ENCODE measurements at regions not wholly inside any gene's neighbourhood (a gene's known extent, or its start where the extent isn't known, plus 50 kb on each side); places are given as distances from the start of the nearest gene placed in this dataset.
"Not testable (repeated sequence)": the region's sequence is repeated elsewhere in the genome, so short reads cannot be mapped to it uniquely, and the experiment has no call there.

- DNase-seq (ENCODE audit: low read depth, low spot score): no peak
Observed at GRCh38 chr17:71085238-71086033, 916.1 kb downstream of the KCNJ2 start.

GRCh38 chr17:71089431-71089830, 920.1 kb downstream of the KCNJ2 start:
- Histone ChIP-seq H3K9me3 (ENCODE audit: low read depth, low read length) (no peaks in the 10 kb centered on the region), H3K9ac (ENCODE audit: insufficient read length) (no peak overlapping the region), H3K4me3 (no peak overlapping the region), H3K36me3 (ENCODE audit: insufficient read depth, low read length) (no peaks in the 10 kb centered on the region), H3K27ac (no peak overlapping the region)
- no peak for TF ChIP-seq FOXP2 (optimal IDR thresholded peaks at IDR 0.05; ENCODE audit: control extremely low read depth, extremely low read length, insufficient read depth)
- TF ChIP-seq EZH2 (IDR thresholded peaks at IDR 0.05): no peak
- TF ChIP-seq POLR2AphosphoS5 (IDR thresholded peaks at IDR 0.05; ENCODE audit: borderline replicate concordance, low read depth, low read length): no peak
- DNase-seq (ENCODE audit: low read depth, low spot score): no peak

More at GRCh38 chr17:71085238-71086033, 916.1 kb downstream of the KCNJ2 start:
- no peak for TF ChIP-seq FOXP2 (optimal IDR thresholded peaks at IDR 0.05; ENCODE audit: control extremely low read depth, extremely low read length, insufficient read depth)
- TF ChIP-seq EZH2 (IDR thresholded peaks at IDR 0.05): no peak
- no peak for TF ChIP-seq POLR2AphosphoS5 (IDR thresholded peaks at IDR 0.05; ENCODE audit: borderline replicate concordance, low read depth, low read length)
- no peak overlapping the region for H3K9ac ChIP-seq (ENCODE audit: insufficient read length)
- H3K9me3 ChIP-seq (ENCODE audit: low read depth, low read length): no peaks in the 10 kb centered on the region
- no peak overlapping the region for H3K27ac ChIP-seq
- no peaks in the 10 kb centered on the region for H3K36me3 ChIP-seq (ENCODE audit: insufficient read depth, low read length)
- no peak overlapping the region for H3K4me3 ChIP-seq

- no peaks in the 10 kb centered on the region for H3K36me3 ChIP-seq (ENCODE audit: insufficient read depth, low read length)
- DNase-seq (ENCODE audit: low read depth, low spot score): no peak
- H3K9me3 ChIP-seq (ENCODE audit: low read depth, low read length): no peaks in the 10 kb centered on the region
- TF ChIP-seq POLR2AphosphoS5 (IDR thresholded peaks at IDR 0.05; ENCODE audit: borderline replicate concordance, low read depth, low read length) (no peak), EZH2 (IDR thresholded peaks at IDR 0.05) (no peak), FOXP2 (optimal IDR thresholded peaks at IDR 0.05; ENCODE audit: control extremely low read depth, extremely low read length, insufficient read depth) (no peak)
- no peak overlapping the region for H3K4me3 ChIP-seq
- H3K9ac ChIP-seq (ENCODE audit: insufficient read length): no peak overlapping the region
- H3K27ac ChIP-seq: no peak overlapping the region
Observed at GRCh38 chr17:71098071-71098470, 928.7 kb downstream of the KCNJ2 start.

- no peak for DNase-seq (ENCODE audit: low read depth, low spot score)
Observed at GRCh38 chr17:71099003-71099714, 929.8 kb downstream of the KCNJ2 start.

GRCh38 chr17:71102777-71103176, 933.4 kb downstream of the KCNJ2 start:
- H3K36me3 ChIP-seq (ENCODE audit: insufficient read depth, low read length): no peaks in the 10 kb centered on the region

More at GRCh38 chr17:71099003-71099714, 929.8 kb downstream of the KCNJ2 start:
- H3K4me3 ChIP-seq: no peak overlapping the region
- TF ChIP-seq FOXP2 (optimal IDR thresholded peaks at IDR 0.05; ENCODE audit: control extremely low read depth, extremely low read length, insufficient read depth) (no peak), POLR2AphosphoS5 (IDR thresholded peaks at IDR 0.05; ENCODE audit: borderline replicate concordance, low read depth, low read length) (no peak), EZH2 (IDR thresholded peaks at IDR 0.05) (no peak)
- no peak overlapping the region for H3K9ac ChIP-seq (ENCODE audit: insufficient read length)
- no peaks in the 10 kb centered on the region for H3K36me3 ChIP-seq (ENCODE audit: insufficient read depth, low read length)
- H3K9me3 ChIP-seq (ENCODE audit: low read depth, low read length): no peaks in the 10 kb centered on the region
- H3K27ac ChIP-seq: no peak overlapping the region

DNA sequence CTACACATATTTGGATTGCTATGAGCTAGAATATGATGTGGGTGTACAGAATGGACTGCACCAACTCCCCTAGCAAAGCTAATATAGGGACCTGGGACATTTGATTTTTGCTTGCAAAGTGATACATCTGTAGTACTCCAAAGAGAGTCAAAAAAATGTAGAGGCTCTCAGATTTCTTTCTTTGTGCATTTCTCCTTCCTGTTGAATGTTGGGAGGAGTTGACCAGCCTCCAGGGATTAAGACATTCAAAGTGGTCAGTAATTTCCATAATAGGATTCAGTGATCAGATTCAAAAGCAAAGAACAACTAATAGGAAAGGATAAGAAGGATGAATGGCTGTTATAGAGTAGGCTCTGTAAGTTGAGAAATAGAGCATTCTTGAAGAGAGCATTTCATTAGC, 934.9 kb downstream of the KCNJ2 start:
- Histone ChIP-seq H3K4me3 (no peak overlapping the region), H3K9me3 (ENCODE audit: low read depth, low read length) (no peaks in the 10 kb centered on the region), H3K9ac (ENCODE audit: insufficient read length) (no peak overlapping the region), H3K27ac (no peak overlapping the region), H3K36me3 (ENCODE audit: insufficient read depth, low read length) (no peaks in the 10 kb centered on the region)
- TF ChIP-seq EZH2 (IDR thresholded peaks at IDR 0.05): no peak
- no peak for TF ChIP-seq POLR2AphosphoS5 (IDR thresholded peaks at IDR 0.05; ENCODE audit: borderline replicate concordance, low read depth, low read length)
- TF ChIP-seq FOXP2 (optimal IDR thresholded peaks at IDR 0.05; ENCODE audit: control extremely low read depth, extremely low read length, insufficient read depth): no peak
- no peak for DNase-seq (ENCODE audit: low read depth, low spot score)

More at GRCh38 chr17:71102777-71103176, 933.4 kb downstream of the KCNJ2 start:
- Histone ChIP-seq H3K4me3 (no peak overlapping the region), H3K9ac (ENCODE audit: insufficient read length) (no peak overlapping the region), H3K27ac (no peak overlapping the region), H3K9me3 (ENCODE audit: low read depth, low read length) (no peaks in the 10 kb centered on the region)
- DNase-seq (ENCODE audit: low read depth, low spot score): no peak
- TF ChIP-seq POLR2AphosphoS5 (IDR thresholded peaks at IDR 0.05; ENCODE audit: borderline replicate concordance, low read depth, low read length): no peak

GRCh38 chr17:71106056-71106455, 936.7 kb downstream of the KCNJ2 start:
- DNase-seq (ENCODE audit: low read depth, low spot score); H3K9me3 ChIP-seq (ENCODE audit: low read depth, low read length); H3K9ac ChIP-seq (ENCODE audit: insufficient read length); H3K27ac ChIP-seq; H3K4me3 ChIP-seq; H3K36me3 ChIP-seq (ENCODE audit: insufficient read depth, low read length): not testable (repeated sequence)

DNA sequence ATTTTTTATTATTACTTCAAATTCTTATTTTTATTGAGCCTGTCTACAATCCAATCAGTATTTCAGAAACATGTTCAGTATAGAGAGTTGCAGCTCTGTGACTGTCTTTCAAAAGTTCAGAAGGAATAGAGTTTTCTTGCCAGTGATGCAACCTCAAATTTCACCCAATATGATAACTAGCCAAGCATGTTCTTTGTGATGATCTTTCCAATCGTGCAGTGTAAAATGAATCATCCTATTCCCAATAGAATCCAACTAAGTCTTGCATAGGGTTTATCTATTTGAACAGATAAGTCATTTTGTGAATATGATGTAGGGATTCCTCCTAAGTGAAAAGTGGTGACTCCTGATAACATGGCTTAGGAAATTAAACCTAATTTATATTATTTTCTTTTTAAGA, 937.8 kb downstream of the KCNJ2 start:
- no peaks in the 10 kb centered on the region for H3K36me3 ChIP-seq (ENCODE audit: insufficient read depth, low read length)
- TF ChIP-seq FOXP2 (optimal IDR thresholded peaks at IDR 0.05; ENCODE audit: control extremely low read depth, extremely low read length, insufficient read depth): no peak
- TF ChIP-seq EZH2 (IDR thresholded peaks at IDR 0.05): no peak
- TF ChIP-seq POLR2AphosphoS5 (IDR thresholded peaks at IDR 0.05; ENCODE audit: borderline replicate concordance, low read depth, low read length): no peak
- no peak for DNase-seq (ENCODE audit: low read depth, low spot score)
- no peak overlapping the region for H3K9ac ChIP-seq (ENCODE audit: insufficient read length)
- H3K27ac ChIP-seq: no peak overlapping the region
- no peak overlapping the region for H3K4me3 ChIP-seq
- H3K9me3 ChIP-seq (ENCODE audit: low read depth, low read length): no peaks in the 10 kb centered on the region
